Glutamatergic neuron (in vitro differentiated cells): ENCODE measurements at regions not wholly inside any gene's neighbourhood (a gene's known extent, or its start where the extent isn't known, plus 50 kb on each side); places are given as distances from the start of the nearest gene placed in this dataset.

Experiments used
- DNase-seq: peaks from one replicate; pipeline ENCODE4 v3.0.0; 2022
- H3K27ac Mint-ChIP-seq: one replicate; pipeline ENCODE4 v1.8.0; 2020; ENCODE audit warnings: mild to moderate bottlenecking, mixed read lengths, inconsistent platforms; ENCODE audit not compliant: unreplicated experiment
- H3K27me3 Mint-ChIP-seq: one replicate; pipeline ENCODE4 v1.8.0; 2020; ENCODE audit warnings: mild to moderate bottlenecking, moderate library complexity, mixed read lengths, inconsistent platforms; ENCODE audit not compliant: unreplicated experiment
- H3K36me3 Mint-ChIP-seq: one replicate; pipeline ENCODE4 v1.8.0; 2020; ENCODE audit warnings: mild to moderate bottlenecking, mixed read lengths, inconsistent platforms; ENCODE audit not compliant: unreplicated experiment
- H3K4me1 Mint-ChIP-seq: one replicate; pipeline ENCODE4 v1.8.0; 2020; ENCODE audit warnings: mild to moderate bottlenecking, low read depth, mixed read lengths, inconsistent platforms; ENCODE audit not compliant: unreplicated experiment
- H3K4me3 Mint-ChIP-seq: one replicate; pipeline ENCODE4 v1.8.0; 2020; ENCODE audit warnings: mild to moderate bottlenecking, mixed read lengths, inconsistent platforms; ENCODE audit not compliant: unreplicated experiment
- H3K9me3 Mint-ChIP-seq: one replicate; pipeline ENCODE4 v1.8.0; 2020; ENCODE audit warnings: mild to moderate bottlenecking, moderate library complexity, mixed read lengths, inconsistent platforms; ENCODE audit not compliant: unreplicated experiment
- CTCF ChIP-seq: fragments of 200-600 bp; sonication (generic); IDR thresholded peaks from one replicate; pipeline ENCODE4 v1.5.0; 2021; ENCODE audit not compliant: partially characterized antibody, unreplicated experiment

- no peak overlapping the region for H3K27ac Mint-ChIP-seq
- H3K4me3 Mint-ChIP-seq = no peak overlapping the region
- no peak for TF ChIP-seq CTCF
- no peaks in the 10 kb centered on the region for H3K36me3 Mint-ChIP-seq
- no peaks in the 10 kb centered on the region for H3K9me3 Mint-ChIP-seq
- H3K4me1 Mint-ChIP-seq = no peaks in the 10 kb centered on the region
- no peaks in the 10 kb centered on the region for H3K27me3 Mint-ChIP-seq
- DNase-seq = no peak
These were observed 105.7 kb upstream of the INHBA start for GRCh38 chr7:41808541-41808940.

- Mint-ChIP-seq H3K27ac (no peak overlapping the region), H3K36me3 (no peaks in the 10 kb centered on the region), H3K4me1 (no peaks in the 10 kb centered on the region), H3K27me3 (no peaks in the 10 kb centered on the region), H3K4me3 (no peak overlapping the region), H3K9me3 (no peaks in the 10 kb centered on the region)
- TF ChIP-seq CTCF = no peak
- no peak for DNase-seq
These were observed 100.7 kb upstream of the INHBA start for GRCh38 chr7:41803569-41803968.

GRCh38 chr7:41796331-41796730 lies 93.4 kb upstream of the INHBA start:
- no peak overlapping the region for H3K27ac Mint-ChIP-seq
- TF ChIP-seq CTCF = no peak
- H3K4me3 Mint-ChIP-seq = no peak overlapping the region
- DNase-seq = no peak
- H3K4me1 Mint-ChIP-seq = no peaks in the 10 kb centered on the region
- H3K27me3 Mint-ChIP-seq = peaks cover 3% of the 10 kb centered on the region
- no peaks in the 10 kb centered on the region for H3K9me3 Mint-ChIP-seq
- no peaks in the 10 kb centered on the region for H3K36me3 Mint-ChIP-seq

- DNase-seq = no peak
- Mint-ChIP-seq H3K27me3 (peaks cover 3% of the 10 kb centered on the region), H3K9me3 (no peaks in the 10 kb centered on the region), H3K27ac (no peak overlapping the region), H3K36me3 (no peaks in the 10 kb centered on the region), H3K4me1 (no peaks in the 10 kb centered on the region), H3K4me3 (no peak overlapping the region)
- no peak for TF ChIP-seq CTCF
These were observed 92.5 kb upstream of the INHBA start for GRCh38 chr7:41795276-41795833.

GRCh38 chr7:41793556-41793955 lies 90.7 kb upstream of the INHBA start:
- no peak overlapping the region for H3K27ac Mint-ChIP-seq
- no peak for TF ChIP-seq CTCF
- peaks cover 3% of the 10 kb centered on the region for H3K27me3 Mint-ChIP-seq
- no peak for DNase-seq
- no peaks in the 10 kb centered on the region for H3K36me3 Mint-ChIP-seq
- no peaks in the 10 kb centered on the region for H3K9me3 Mint-ChIP-seq
- H3K4me1 Mint-ChIP-seq = no peaks in the 10 kb centered on the region
- H3K4me3 Mint-ChIP-seq = no peak overlapping the region
